Bronchial epithelial cell (primary cell): ENCODE measurements at regions not wholly inside any gene's neighbourhood (a gene's known extent, or its start where the extent isn't known, plus 50 kb on each side); places are given as distances from the start of the nearest gene placed in this dataset.
A peak's percentile ranks its signal among the peaks of the same experiment; 100 is the strongest.

Experiments
- DNase-seq: peaks from one replicate; pipeline ENCODE4 v3.0.0-alpha.2; 2010; ENCODE audit warnings: low read depth
- FAIRE-seq: peaks from 2 replicates; lab custom pipeline; 2011; peaks lifted over from hg19 to GRCh38; lab: Jason Lieb, UNC
- H3K27me3 ChIP-seq: 2 replicates; pipeline ENCODE4 v1.5.1; 2011; ENCODE audit warnings: low read length; ENCODE audit not compliant: control insufficient read depth, insufficient read depth
- H3K36me3 ChIP-seq: 2 replicates; pipeline ENCODE4 v1.5.1; 2011; ENCODE audit warnings: low read length; ENCODE audit not compliant: control insufficient read depth, insufficient read depth
- H3K4me3 ChIP-seq: 2 replicates; pipeline ENCODE4 v1.5.1; 2011; ENCODE audit warnings: mild to moderate bottlenecking, low read depth, low read length, control low read depth
- CTCF ChIP-seq: IDR thresholded peaks from 2 replicates; pipeline ENCODE4 v1.5.1; 2011; ENCODE audit warnings: mild to moderate bottlenecking, moderate library complexity, low read length, control low read depth, inconsistent platforms; ENCODE audit not compliant: insufficient read depth, severe bottlenecking

DNA sequence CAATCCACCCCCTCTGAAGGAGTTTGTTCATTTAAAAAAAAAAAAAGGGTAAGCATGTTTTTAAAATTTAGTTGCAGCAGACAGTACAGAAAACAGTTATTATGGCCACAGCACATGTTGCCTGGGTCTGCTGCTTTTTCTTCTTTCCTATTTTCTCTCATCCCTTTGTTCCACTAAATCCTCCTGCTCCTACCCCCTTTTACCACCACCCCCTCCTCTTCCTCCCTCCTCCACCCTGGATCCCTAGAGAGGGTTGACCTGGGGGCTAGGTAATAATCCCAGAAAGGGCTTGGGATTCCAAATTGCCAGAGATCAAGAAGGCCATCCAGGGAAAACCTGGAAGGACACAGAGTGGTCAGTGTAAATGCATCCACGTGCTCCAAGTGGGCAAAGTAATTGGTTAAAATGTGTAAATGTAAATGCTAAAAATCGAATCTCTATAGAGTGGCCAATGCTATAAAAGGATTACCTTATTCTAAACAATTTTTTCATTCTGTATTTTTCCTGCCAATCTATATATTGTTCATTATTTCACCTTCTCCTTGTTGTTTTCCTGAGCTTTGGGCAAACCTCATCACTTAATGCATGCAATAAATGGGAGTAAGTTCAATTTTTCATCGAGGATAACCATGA is 89.0 kb upstream of the PIK3CG start:
- FAIRE-seq (no peak), DNase-seq (no peak)
- Histone ChIP-seq H3K36me3 (no peaks in the 10 kb centered on the region), H3K4me3 (no peak overlapping the region), H3K27me3 (no peaks in the 10 kb centered on the region)
- no peak for TF ChIP-seq CTCF

DNA sequence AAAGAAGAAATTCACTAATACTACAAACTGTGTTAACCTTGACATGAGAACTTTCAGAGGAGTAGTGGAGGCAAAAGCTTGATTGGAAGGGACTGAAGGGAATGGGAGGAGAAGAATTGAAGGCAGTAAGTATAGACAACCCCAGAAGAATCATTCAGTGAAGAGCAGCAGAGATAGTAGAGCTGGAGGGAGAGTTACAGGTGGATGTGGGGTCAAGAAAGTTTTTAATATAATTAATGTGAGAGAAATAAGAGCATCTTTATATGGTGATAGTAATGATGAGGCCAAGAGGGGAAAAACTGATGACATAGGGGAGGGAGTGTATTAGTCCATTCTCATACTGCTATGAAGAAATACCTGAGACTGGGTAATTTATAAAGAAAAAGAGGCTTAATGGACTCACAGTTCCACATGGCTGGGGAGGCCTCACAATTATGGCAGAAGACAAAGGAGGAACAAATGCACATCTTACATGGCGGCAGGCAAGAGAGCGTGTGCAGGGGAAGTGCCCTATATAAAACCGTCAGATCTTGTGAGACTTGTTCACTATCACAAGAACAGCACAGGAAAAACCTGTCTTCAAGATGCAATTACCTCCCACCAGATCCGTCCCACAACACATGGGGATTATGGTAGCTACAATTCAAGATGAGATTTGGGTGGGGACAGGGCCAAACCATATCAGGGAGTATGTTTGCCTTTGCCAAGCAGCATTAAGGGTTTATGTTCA is 88.3 kb upstream of the PIK3CG start:
- no peak for TF ChIP-seq CTCF
- no peak overlapping the region for H3K4me3 ChIP-seq
- DNase-seq = no peak
- no peaks in the 10 kb centered on the region for H3K36me3 ChIP-seq
- H3K27me3 ChIP-seq = no peaks in the 10 kb centered on the region
- FAIRE-seq = no peak

- Histone ChIP-seq H3K27me3 (no peaks in the 10 kb centered on the region), H3K36me3 (no peaks in the 10 kb centered on the region), H3K4me3 (no peak overlapping the region)
- DNase-seq (no peak), FAIRE-seq (no peak)
- TF ChIP-seq CTCF = no peak
These were observed 87.3 kb upstream of the PIK3CG start for GRCh38 chr7:106777674-106778299.

DNA sequence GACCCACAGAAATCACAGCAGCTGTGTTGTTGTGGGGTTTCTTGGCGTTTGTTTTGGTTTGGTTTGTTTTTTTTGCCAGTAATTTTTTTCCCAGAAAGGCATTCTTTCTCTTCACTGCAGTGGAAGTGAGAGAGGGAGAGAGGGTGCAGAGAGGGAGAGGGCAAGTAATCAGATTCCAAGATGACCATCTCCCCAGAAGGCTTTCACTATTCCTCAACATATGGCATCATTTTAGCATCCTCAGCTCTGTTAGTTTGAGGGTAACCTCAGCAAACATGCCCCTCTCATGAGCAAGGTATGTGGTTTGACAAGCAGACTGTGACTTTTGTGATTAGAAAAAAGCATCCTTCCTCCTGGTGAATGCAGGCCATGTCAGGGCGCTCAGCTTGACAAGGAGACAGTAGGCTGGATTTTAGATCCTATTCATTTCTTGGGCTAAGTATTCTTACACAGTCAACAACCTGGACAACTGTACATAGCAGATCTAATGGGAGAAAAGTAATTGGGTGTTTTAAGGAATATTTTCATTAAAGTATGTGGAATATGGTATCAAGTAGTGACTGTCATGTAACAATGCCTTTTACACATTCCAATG is 86.3 kb upstream of the PIK3CG start:
- no peaks in the 10 kb centered on the region for H3K36me3 ChIP-seq
- FAIRE-seq = no peak
- DNase-seq = no peak
- H3K27me3 ChIP-seq = no peaks in the 10 kb centered on the region
- no peak overlapping the region for H3K4me3 ChIP-seq
- no peak for TF ChIP-seq CTCF

GRCh38 chr7:106779877-106780276 is 85.2 kb upstream of the PIK3CG start:
- TF ChIP-seq CTCF = peak; percentile 15
- no peak for FAIRE-seq
- Histone ChIP-seq H3K27me3 (peaks cover 1% of the 10 kb centered on the region), H3K4me3 (no peak overlapping the region), H3K36me3 (no peaks in the 10 kb centered on the region)
- peak; percentile 19 for DNase-seq
